HL-60 (cell line): ENCODE measurements at regions not wholly inside any gene's neighbourhood (a gene's known extent, or its start where the extent isn't known, plus 50 kb on each side); places are given as distances from the start of the nearest gene placed in this dataset.

Experiments
- GABPA ChIP-seq: IDR thresholded peaks from 2 replicates; pipeline ENCODE4 v1.6.1; 2012; ENCODE audit warnings: low read depth
- POLR2AphosphoS5 ChIP-seq: IDR thresholded peaks from 2 replicates; pipeline ENCODE4 v1.6.1; 2012; ENCODE audit warnings: low read depth
- SPI1 ChIP-seq: IDR thresholded peaks from 2 replicates; pipeline ENCODE4 v1.6.1; 2012; ENCODE audit warnings: low read depth, mild to moderate bottlenecking, borderline replicate concordance
- TF ChIP-seq, protein P1 (sequence below): IDR thresholded peaks from one replicate; pipeline ENCODE4 v1.5.1; 2011; ENCODE audit warnings: low read length, control low read depth, inconsistent platforms; ENCODE audit not compliant: insufficient read depth
- TF ChIP-seq, protein P2 (sequence below): IDR thresholded peaks from 2 replicates; pipeline ENCODE4 v1.6.1; 2012; ENCODE audit warnings: low read depth; ENCODE audit not compliant: insufficient replicate concordance

DNA sequence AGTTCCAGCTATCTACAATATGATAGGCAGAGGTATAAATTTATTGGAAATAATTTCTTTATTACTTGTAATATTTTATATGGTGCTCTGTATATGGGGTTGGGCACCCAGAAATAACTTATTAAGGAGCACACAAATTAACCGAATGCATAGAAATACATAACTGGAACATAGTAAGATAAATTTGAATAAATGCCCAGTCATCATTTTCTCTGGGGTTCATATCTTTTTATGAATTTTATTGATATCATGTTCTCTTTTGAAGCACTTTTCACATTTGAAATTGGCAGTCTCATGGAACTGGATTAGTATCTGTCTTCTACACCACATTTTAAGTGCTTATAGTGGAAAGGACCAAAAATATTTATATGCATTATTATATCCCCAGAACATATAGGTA lies 122.0 kb downstream of the PCDH7 start:
- TF ChIP-seq, protein P1, sequence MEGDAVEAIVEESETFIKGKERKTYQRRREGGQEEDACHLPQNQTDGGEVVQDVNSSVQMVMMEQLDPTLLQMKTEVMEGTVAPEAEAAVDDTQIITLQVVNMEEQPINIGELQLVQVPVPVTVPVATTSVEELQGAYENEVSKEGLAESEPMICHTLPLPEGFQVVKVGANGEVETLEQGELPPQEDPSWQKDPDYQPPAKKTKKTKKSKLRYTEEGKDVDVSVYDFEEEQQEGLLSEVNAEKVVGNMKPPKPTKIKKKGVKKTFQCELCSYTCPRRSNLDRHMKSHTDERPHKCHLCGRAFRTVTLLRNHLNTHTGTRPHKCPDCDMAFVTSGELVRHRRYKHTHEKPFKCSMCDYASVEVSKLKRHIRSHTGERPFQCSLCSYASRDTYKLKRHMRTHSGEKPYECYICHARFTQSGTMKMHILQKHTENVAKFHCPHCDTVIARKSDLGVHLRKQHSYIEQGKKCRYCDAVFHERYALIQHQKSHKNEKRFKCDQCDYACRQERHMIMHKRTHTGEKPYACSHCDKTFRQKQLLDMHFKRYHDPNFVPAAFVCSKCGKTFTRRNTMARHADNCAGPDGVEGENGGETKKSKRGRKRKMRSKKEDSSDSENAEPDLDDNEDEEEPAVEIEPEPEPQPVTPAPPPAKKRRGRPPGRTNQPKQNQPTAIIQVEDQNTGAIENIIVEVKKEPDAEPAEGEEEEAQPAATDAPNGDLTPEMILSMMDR, result no peak
- TF ChIP-seq, protein P2, sequence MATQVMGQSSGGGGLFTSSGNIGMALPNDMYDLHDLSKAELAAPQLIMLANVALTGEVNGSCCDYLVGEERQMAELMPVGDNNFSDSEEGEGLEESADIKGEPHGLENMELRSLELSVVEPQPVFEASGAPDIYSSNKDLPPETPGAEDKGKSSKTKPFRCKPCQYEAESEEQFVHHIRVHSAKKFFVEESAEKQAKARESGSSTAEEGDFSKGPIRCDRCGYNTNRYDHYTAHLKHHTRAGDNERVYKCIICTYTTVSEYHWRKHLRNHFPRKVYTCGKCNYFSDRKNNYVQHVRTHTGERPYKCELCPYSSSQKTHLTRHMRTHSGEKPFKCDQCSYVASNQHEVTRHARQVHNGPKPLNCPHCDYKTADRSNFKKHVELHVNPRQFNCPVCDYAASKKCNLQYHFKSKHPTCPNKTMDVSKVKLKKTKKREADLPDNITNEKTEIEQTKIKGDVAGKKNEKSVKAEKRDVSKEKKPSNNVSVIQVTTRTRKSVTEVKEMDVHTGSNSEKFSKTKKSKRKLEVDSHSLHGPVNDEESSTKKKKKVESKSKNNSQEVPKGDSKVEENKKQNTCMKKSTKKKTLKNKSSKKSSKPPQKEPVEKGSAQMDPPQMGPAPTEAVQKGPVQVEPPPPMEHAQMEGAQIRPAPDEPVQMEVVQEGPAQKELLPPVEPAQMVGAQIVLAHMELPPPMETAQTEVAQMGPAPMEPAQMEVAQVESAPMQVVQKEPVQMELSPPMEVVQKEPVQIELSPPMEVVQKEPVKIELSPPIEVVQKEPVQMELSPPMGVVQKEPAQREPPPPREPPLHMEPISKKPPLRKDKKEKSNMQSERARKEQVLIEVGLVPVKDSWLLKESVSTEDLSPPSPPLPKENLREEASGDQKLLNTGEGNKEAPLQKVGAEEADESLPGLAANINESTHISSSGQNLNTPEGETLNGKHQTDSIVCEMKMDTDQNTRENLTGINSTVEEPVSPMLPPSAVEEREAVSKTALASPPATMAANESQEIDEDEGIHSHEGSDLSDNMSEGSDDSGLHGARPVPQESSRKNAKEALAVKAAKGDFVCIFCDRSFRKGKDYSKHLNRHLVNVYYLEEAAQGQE, result no peak
- TF ChIP-seq POLR2AphosphoS5 (no peak), GABPA (no peak), SPI1 (no peak)
